HCEC 1CT (cell line): ENCODE measurements at regions not wholly inside any gene's neighbourhood (a gene's known extent, or its start where the extent isn't known, plus 50 kb on each side); places are given as distances from the start of the nearest gene placed in this dataset.
"Not testable (repeated sequence)": the region's sequence is repeated elsewhere in the genome, so short reads cannot be mapped to it uniquely, and the experiment has no call there.

Experiments
- DNase-seq: peaks from one replicate; pipeline ENCODE4 v3.0.0-alpha.2; 2017

DNA sequence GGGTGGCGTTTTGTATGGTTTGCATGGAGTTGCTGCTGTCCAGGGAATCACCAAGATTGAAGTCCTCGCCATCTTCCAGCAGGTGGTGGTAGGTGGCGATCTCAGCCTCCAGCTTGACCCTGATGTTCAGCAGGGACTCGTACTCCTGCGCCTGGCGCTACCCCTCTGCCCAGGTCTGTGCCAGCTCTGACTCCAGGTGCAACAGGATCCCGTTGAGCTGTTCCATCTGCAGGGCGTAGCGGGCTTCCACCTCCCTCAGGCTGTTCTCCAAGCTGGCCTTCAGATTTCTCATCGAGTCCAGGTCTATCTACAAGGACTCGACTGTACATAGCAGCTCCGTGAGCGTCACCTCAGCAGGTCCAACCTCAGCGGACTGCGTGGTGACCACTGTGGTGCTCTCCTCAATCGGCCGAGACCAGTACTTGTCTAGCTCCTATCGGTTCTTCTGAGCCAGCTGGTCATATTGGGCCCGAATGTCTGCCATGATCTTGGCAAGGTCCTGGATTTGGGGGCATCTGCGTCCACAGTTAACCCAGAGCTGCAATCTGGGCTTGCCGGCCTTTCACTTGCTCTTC, 1584.8 kb upstream of the ACO1 start:
- DNase-seq: no peak

DNA sequence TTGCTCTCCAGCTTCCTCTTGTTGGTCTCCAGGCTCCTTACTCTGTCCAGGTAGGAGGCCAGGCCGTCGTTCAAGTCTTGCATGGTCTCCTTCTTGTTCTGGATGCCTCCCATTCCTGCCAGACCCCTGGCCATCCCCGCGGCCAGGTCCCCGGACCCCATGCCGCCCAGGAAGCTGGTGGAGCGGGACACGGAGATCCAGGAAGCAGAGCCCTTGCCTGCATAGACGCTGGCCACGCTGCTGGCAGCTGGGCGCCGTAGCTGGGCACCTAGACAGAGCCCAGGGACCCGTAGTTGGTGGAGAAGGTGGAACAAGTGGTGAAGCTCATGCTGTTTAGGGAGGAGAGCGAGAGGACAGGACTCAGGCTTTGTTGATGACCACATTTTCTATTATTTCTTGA, 1584.0 kb upstream of the ACO1 start:
- DNase-seq: no peak

DNA sequence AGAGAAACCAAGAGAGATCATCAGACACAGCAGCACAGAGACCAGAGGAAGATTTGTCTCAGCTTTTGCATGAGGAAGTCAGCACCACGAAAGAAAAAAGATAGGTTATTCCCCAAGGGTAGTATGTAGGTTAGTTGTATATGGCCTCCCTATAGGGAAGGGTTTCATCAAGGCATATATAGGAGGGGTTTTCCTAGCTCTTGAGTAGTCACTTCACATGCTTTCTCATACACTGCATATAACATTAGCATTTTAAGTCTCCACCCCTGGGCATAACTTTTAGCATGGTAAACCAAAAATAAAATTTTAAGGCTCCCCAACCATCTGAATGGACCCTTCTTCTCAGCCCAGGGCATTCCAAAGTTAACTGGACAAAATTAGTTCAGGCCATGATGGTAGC, 1571.6 kb upstream of the ACO1 start:
- DNase-seq: no peak

DNA sequence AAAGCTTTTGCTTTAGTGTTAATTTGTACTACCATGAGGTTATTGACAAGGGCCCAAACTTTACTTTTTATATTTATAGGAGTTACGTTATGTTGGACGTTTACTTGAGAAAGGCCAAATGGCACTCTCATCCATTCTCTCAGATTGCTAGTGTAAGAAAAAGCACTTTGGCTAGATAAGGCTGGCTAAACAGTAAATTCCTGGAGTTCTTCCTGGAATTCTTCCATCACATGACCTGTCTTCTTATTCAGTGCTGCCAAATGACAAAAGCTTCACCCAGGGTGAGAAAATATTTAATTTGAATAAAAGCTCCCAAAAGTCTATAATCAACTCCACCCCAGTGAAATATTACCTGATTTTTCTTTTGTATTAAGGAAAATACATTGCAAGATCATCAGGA, 1568.9 kb upstream of the ACO1 start:
- DNase-seq: no peak

DNA sequence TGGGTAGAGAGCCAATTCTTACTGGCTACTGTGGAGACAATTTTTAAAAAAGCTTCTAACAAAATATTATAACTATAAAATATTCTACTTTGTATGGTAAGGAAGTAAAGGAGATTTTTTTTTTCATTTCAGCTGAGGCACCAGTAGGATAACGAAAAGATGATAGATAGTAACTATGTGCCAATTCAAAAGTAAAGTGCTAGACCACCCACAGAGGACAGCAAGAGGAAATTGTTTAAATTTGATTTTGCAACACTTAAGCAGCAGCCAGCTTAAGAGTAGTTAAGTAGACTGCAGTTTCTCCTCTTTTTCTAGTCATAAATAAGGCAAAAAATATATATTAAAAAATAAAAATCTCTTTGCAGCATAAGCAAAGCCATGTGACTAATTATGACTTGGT, 1539.3 kb upstream of the ACO1 start:
- DNase-seq: no peak

DNA sequence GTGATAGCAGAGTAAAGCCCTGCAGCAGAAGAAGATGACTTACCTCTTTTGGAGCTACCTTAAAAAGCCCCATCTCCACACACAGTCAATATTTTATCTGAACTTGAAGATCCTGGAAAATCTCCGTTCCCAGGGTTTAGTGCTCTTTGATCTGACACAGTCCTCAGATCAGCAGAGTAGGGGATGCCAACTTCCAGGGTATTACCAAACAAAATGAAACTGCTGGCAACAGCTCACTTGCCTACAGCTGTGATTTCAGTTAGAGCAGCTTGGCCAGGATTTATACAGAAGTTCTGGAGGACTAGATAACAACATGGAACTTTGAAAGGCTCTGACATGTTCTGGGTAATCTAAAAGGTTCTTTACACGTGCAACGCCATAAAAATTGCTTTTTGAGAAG, 1537.8 kb upstream of the ACO1 start:
- no peak for DNase-seq

DNA sequence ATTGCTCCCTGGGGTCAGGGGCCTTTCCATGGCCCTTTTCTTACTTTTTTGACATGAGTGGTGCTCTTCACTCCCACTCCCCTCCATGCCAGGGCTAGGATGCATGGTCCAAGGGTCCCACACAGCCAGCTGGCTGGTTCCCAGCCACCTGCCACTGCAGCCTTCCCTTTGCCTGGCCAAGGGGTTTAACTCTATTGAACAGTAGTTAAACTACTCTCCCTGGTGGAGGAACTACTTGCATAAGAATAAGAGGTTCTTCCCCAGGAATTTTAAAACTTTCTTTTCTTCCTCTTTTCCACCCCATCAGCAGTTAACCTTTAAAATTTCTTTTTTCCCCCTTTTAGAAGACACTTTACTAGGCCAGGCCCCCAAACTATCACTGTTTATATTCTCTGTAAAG, 1532.8 kb upstream of the ACO1 start:
- no peak for DNase-seq

DNA sequence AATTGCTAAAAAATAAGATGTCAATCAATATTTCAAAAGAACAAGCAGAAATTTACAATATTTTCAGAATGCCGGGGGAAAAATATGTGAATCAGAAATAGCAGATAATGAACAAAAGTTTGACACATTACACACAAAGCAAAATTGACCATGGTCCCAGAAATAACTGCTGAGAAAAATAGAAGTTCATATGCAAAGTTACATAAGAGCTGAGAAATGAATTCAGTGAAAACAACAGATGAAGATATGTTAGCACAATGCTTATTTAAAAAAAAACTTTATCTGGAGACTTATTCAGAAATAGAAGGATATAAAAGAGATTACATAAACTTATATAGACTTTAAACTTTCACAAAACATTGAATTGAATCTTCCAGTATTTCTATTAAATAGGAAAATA, 1483.7 kb upstream of the ACO1 start:
- DNase-seq: no peak

DNA sequence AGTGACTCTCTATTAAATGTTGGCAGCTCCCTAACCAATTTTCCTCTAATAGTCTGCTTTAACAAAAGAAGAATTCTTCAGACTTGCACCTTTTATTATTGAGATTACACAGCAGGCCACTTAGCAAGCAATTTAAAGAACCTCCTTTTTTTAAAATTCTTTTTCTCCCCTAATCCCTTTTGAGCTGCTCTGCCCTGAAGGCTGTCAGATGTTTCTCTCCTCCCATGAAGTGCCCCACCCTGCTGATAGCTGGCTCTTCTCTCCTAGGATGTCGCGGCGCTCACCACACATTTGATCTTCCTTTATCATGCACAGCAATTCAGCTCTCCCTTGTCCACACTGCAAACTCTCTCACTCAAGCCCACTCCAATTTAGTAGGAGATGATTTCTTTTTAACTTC, 1471.1 kb upstream of the ACO1 start:
- DNase-seq: no peak

DNA sequence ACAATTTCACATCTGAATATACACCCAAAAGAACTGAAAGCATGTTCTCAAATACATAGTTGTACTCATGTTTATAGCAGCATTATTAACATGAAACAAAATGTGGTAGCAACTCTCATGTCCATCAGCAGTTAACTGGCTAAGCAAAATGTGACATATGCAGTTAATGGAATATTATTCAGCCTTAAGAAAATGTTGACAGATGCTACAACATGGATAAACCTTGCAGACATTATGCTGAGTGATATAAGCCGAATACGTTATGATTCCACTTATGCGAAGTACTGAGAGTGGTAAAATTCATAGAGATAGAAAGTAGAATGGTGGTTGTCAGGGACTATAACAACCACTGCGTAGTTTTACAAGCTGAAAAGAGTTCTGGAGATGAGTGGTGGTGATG, 1469.0 kb upstream of the ACO1 start:
- DNase-seq: no peak

DNA sequence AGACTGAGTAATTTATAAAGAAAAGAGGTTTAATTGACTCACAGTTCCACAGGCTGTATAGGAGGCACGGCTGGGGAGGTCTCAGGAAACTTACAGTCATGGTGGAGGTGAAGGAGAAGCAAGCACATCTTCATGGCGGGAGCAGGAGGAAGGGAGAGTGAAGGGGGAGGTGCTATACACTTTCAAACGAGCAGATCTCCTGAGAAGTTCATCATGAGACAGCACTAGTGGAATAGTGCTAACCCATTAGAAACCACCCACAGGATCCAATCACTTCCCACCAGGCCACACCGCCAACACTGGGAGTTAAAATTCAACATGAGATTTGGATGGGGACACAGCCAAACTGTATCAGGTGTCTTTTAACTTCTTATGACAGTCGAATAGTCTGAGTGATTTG, 1459.3 kb upstream of the ACO1 start:
- no peak for DNase-seq

DNA sequence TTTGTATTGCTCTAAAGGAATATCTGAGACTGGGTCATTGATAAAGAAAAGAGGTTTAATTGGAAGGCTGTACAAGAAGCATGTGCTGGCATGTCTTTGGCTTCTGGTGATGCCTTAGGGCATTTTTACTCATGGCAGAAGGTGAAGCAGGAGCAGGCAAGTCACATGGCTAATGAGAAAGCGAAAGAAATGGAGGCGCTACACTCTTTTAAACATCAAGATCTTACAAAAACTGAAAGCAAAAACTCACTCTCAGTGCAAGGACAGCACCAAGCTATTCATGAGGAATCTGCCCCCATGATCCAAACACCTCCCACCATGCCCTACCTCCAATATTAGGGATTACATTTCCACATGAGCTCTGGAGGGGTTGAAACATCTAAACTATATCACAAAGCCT, 1458.8 kb upstream of the ACO1 start:
- no peak for DNase-seq

DNA sequence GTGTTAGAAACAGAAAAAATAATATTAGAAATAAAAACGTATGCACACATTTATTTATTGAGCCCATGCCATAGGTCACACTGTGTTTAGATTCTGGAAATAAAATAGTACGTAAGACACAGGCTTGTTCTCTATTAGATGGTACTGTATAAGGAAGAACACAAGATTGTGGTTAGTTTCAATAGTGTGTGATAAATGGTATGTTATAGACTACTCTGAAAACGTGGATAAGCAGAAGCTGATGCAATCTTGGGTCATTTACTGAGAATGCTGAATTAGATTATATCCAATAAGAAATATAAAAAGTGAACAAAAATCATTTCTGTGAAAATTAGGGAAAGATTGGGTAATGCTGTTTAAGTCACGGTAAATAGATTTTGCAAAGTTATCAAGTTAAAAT, 1456.4 kb upstream of the ACO1 start:
- no peak for DNase-seq

DNA sequence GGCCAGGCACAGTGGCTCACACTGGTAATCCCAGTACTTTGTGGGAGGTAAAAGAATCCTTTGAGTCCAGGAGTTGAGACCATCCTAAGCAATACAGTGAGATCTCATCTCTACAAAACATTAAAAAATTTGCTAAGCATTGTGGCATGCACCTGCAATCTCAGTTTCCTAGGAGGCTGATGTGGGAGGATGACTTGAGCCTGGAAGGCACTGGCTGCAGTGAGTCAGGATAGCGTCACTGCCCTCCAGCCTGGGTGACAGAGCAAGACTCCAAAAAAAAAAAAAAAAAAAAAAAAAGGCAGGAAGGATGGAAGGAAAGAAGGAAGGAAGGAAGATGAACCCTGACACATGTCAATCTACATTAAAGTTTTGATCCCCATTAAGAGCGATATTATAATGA, 1452.2 kb upstream of the ACO1 start:
- no peak for DNase-seq

DNA sequence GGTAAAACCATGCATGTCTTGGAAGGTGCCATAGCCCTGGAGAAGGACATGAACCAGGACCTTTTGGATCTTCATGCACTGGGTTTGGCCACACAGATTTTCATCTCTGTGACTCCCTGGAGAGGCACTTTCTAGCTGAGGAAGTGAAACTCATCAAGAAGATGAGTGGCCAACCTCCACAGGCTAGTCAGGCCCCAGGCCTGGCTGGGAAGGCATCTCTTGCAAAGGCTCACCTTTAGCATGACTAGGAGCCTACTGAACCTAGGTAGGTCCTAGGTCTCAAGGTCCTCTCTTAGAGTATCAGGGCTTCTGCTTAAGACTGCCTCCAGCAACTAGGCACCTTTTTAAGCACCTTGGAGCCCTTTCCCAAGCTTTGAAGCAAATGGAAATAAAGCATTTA, 1448.7 kb upstream of the ACO1 start:
- no peak for DNase-seq

DNA sequence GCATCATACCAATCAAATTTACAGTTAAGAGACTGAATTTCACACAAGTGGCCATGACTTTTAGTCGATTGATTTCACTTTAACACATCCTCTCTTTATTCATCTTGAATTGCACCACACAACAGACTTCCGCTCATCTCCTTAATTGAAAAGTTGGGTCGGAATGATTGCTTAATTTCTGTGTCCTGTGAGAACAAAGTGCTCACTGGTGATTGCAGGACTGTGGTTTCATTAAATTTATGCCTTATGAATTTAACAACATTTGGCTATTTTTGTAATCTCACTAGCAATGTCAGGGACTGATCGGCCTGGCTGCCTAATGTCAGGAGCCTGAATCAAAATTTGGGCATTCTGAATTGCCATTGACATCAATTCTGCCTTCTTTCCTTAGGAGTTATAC, 1447.3 kb upstream of the ACO1 start:
- no peak for DNase-seq

DNA sequence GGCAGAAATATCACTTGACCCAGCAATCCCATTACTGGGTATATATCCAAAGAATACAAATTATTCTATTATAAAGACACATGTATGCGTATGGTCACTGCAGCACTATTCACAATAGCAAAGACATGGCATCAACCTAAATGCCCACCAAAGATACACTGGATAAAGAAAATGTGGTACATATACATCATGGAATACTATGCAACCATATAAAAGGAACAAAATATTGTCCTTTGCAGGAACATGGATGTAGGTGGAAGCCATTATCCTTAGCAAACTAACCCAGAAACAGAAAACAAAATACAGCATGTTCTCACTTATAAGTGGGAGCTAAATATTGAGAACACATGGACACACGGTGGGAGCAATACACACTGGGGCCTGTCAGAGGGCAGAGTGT, 1441.6 kb upstream of the ACO1 start:
- not testable (repeated sequence) for DNase-seq

DNA sequence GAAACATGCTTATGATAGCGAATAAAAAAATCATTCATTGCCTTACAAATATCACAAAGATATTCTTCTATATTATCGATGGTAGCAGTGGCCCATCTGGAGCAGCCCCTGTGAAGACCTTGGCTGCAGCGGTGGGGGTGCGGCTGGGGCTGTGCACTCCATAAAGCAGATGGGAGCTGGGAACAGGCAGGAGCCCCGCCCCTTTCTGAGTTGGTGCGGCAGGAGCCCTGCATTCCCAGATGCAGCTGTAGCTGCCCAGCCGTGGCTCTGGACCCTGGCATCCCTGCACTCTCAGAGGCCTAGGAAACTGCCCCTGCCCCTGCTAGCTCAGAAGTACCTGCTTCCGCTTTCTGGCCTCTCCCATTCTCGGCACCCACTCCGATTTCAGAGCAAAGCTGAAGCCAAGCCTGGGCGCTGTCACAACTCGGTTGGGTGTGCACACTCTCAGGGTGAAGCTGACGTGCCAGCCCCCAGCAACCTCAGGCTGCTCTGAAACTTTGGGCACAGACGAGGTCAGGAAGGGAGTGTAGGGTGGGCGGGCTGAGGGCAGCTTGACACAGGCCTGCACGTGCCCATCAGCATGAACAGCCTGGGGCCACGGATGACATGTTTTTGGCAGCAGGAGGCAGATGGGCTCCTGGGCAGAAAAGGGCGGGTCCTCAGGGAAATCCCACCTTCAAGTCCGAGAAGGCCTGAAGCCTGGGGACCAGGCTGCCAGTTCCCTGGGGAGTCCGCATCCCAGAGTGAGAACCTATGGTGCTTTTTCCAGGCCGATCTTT, 1440.8 kb upstream of the ACO1 start:
- no peak for DNase-seq

DNA sequence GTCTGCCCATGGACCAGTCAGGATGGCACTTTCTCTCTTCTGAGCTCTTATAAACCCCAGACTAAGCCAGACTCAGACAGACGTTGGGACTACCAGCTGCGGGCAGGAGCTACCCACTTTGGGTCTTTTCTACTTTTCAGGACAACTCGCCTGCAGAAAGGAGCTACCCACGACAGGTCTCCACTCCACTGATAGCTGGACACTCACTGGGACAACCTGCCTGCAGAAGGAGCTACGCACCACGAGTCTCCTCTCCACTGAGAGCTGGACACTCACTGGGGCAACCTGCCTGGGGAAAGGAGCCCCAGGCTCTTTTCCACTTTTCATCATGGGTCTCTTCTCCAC, 1440.2 kb upstream of the ACO1 start:
- no peak for DNase-seq

DNA sequence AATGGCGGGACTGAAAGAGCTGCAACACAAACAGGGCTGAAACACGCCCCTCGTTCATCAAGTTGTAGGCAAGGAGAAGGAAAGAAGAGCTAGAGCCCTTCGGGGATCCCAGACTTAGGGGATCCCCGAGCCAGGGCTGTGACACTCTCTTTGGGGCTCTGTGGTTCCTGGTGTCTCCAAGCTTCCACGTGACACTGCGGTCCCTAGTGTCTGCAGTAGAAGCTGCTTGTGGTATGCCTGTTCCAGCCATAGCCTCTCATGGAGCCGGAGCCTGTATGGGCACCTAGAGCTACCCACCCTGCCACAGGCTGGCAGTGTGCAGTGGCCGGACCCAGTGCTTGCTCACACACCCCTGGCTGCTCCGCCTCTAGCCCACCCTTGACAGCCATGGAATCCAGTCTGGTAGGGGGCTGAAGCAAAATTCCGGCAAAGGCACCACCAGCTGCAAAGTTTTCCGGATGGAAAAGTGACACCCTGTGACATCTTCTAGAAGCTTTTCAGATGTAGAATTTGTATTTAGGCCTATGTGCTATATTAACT, 1439.6 kb upstream of the ACO1 start:
- DNase-seq: no peak

DNA sequence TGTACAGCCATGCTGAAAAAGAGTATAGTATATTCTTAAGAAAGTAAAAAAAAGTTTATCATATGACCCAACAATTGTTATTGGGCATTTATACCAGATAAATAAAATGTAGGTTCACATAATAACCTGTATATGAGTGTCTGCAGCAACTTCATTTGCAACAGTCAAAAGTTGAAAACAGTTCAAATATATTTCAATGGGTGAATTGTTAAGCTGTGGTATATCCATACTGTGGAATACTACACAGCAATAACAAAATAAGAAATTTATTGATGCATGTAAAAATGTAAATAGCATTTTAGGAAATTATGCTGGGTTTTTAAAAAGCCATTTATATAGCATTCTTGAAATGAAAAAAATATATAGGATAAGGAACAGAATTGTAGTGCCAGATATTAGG, 1420.1 kb upstream of the ACO1 start:
- no peak for DNase-seq

DNA sequence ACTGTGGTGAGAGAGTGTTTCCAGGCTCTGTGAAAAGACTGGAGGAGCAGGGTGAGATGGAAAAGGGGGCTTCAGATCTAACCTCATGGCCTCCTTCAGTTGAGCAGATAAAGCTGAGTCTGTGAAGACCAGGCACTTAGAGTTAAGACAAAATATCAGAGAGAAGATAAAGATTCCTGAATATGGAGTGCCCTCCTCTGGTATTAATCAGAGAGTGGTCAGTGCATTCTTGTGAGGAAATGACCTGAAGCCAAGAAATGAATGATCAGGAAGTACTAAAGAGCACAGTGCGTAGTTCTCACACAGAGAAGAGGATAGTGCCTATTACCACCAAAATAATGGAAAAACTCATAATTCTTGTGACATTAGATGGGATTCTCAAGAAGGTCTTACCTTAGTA, 1417.0 kb upstream of the ACO1 start:
- DNase-seq: no peak

DNA sequence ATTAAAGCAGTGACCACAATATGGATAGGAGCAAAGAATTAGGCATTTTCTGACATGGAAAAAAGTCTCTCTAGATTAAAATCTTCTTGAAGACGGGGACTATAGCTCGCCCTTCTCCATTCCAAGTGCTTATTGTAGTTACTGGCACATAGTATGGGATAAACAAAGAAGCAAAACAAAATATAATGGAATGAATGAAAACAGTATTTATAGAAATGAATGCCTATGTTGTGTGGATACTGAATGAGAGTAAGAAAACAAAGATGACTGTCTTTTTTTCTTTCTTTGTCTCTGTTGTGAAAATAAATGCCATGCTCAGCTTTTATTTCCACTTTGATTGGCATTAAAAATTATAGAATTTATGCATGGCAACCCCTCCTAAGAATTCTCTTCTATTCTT, 1414.3 kb upstream of the ACO1 start:
- no peak for DNase-seq

DNA sequence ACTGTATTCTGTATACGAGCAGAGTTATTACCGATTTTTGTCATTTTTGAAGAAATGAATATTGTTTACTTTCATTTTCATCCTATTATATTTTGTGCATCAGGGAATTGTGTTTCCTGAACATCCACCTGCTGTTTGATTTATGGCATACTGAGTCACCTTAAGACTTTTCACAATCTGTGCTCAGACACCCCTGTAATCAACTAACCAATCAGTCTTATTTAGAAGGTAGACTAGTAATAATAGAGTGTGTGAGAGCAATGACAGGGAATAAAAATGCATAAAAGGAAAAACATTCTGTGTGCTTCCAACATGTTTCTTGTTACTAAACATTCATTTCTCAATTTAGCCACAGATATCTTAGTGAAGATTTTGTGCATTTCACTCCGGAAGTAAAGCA, 1413.6 kb upstream of the ACO1 start:
- no peak for DNase-seq

DNA sequence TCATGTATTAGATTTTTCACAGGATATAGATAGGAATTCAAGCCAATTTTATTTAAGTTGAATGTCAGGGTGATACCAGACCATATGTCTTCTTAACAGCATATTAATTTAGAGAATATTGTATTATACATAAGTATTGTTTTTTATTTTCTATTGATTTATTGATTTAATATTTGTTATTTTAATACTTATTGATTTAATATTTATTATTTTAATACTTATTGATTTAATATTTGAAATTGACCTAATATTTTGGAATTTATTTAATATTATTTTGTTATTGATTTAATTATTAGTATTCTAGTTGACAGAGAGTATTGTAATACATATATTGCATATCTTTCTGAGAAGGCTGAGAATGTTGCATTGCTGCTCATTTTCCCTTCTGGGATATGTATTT, 1411.8 kb upstream of the ACO1 start:
- no peak for DNase-seq
